Left lung (tissue), 4 donors: ENCODE measurements at regions not wholly inside any gene's neighbourhood (a gene's known extent, or its start where the extent isn't known, plus 50 kb on each side); places are given as distances from the start of the nearest gene placed in this dataset.

Experiments used
- ATAC-seq: fragments of 200-7000 bp; cut with Tn5 transposase; one replicate; pipeline ENCODE4 v1.9.1; 2020; ENCODE audit warnings: moderate library complexity
- DNase-seq, 4 donors: peaks; one replicate each; pipeline ENCODE4 v3.0.0-alpha.2; 2013 to 2020
- H3K27ac ChIP-seq, 2 donors: fragments of 200-600 bp; sonication (generic) in 1 of 2; one replicate each; pipeline versions ENCODE4 v1.5.0 to v1.8.0; 2020 to 2021
- H3K27me3 ChIP-seq, 2 donors: fragments of 200-600 bp; sonication (generic) in 1 of 2; one replicate each; pipeline versions ENCODE4 v1.5.0 to v1.8.0; 2020 to 2021
- H3K36me3 ChIP-seq, 2 donors: fragments of 200-600 bp; sonication (generic) in 1 of 2; one replicate each; pipeline versions ENCODE4 v1.5.0 to v1.8.0; 2020 to 2021
- H3K4me1 ChIP-seq, 2 donors: fragments of 200-600 bp; one replicate each; pipeline ENCODE4 v1.8.0; 2021
- H3K4me3 ChIP-seq, 2 donors: fragments of 200-600 bp; sonication (generic) in 1 of 2; one replicate each; pipeline versions ENCODE4 v1.5.0 to v1.8.0; 2020 to 2021; ENCODE audit warnings: mild to moderate bottlenecking in 1 of 2
- H3K9me3 ChIP-seq, 2 donors: fragments of 200-600 bp; sonication (generic) in 1 of 2; one replicate each; pipeline versions ENCODE4 v1.5.0 to v1.8.0; 2020 to 2021
- CTCF ChIP-seq, 2 donors: fragments of 200-600 bp; sonication (generic) in 1 of 2; IDR thresholded peaks; one replicate each; pipeline versions ENCODE4 v1.5.0 to v1.8.0; 2021; ENCODE audit warnings: antibody characterized with exemption in 2 of 2
- intact Hi-C, 2 donors: fragments of 100-400 bp; cut with DNase I; formaldehyde crosslinking; loops; one replicate each; pipeline versions ENCODE4 v1.11.2 to v1.14.2; 2022
- donor health status: DM: no; HTN: yes; CAD: no.
- donor health status: DM: no; HTN: no; CAD: no.

DNA sequence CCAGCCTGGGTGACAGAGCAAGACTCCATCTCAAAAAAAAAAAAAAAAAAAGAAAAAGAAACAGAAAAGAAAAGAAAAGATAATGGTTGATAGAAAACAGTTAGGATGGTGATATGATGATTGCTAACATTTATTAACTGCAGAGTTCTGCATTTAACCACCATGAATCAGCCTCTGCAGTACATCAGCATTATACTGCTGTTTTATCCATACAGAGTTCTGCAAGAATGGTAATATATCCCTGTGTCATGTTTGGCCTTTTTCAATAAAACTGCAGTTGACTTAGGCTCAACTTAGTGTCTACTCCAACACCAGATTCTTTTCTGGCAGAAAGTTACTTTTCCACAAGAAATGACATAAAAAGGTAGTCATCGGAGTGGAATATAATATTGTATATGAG lies 62.6 kb downstream of the DUSP6 start:
- no peak for TF ChIP-seq CTCF (IDR thresholded peaks at IDR 0.05)
- no peaks in the 10 kb centered on the region for H3K4me1 ChIP-seq
- DNase-seq (no peak), ATAC-seq (no peak)
- no peak overlapping the region for H3K27ac ChIP-seq
- intact Hi-C loops = no loop called here
- H3K9me3 ChIP-seq = no peaks in the 10 kb centered on the region
- H3K4me3 ChIP-seq = no peak overlapping the region
- H3K27me3 ChIP-seq = no peaks in the 10 kb centered on the region
- H3K36me3 ChIP-seq = no peaks in the 10 kb centered on the region

- H3K4me3 ChIP-seq = no peak overlapping the region
- TF ChIP-seq CTCF (IDR thresholded peaks at IDR 0.05) = no peak
- no peaks in the 10 kb centered on the region for H3K36me3 ChIP-seq
- no peaks in the 10 kb centered on the region for H3K4me1 ChIP-seq
- H3K27me3 ChIP-seq = no peaks in the 10 kb centered on the region
- DNase-seq (no peak), ATAC-seq (no peak)
- H3K9me3 ChIP-seq = no peaks in the 10 kb centered on the region
- H3K27ac ChIP-seq = no peak overlapping the region
- intact Hi-C loops = no loop called here
Measured at GRCh38 chr12:89288959-89289358, 63.3 kb downstream of the DUSP6 start.

GRCh38 chr12:89286501-89286900 lies 65.8 kb downstream of the DUSP6 start:
- intact Hi-C loops = no loop called here
- no peak for TF ChIP-seq CTCF (IDR thresholded peaks at IDR 0.05)
- Histone ChIP-seq H3K9me3 (no peaks in the 10 kb centered on the region), H3K4me1 (peaks cover under 1% of the 10 kb centered on the region in 2 donors), H3K27me3 (no peaks in the 10 kb centered on the region), H3K4me3 (no peak overlapping the region), H3K36me3 (no peaks in the 10 kb centered on the region), H3K27ac (no peak overlapping the region)
- no peak for ATAC-seq
- no peak for DNase-seq

GRCh38 chr12:89281539-89281867 lies 70.8 kb downstream of the DUSP6 start:
- Histone ChIP-seq H3K27ac (peak overlapping the region; percentile 9 to 77), H3K27me3 (no peaks in the 10 kb centered on the region), H3K36me3 (no peaks in the 10 kb centered on the region), H3K9me3 (no peaks in the 10 kb centered on the region), H3K4me3 (no peak overlapping the region), H3K4me1 (peaks cover 4 to 13% of the 10 kb centered on the region in 2 donors)
- no peak for DNase-seq
- TF ChIP-seq CTCF (IDR thresholded peaks at IDR 0.05) = no peak
- no peak for ATAC-seq
- intact Hi-C loops = no loop called here

DNA sequence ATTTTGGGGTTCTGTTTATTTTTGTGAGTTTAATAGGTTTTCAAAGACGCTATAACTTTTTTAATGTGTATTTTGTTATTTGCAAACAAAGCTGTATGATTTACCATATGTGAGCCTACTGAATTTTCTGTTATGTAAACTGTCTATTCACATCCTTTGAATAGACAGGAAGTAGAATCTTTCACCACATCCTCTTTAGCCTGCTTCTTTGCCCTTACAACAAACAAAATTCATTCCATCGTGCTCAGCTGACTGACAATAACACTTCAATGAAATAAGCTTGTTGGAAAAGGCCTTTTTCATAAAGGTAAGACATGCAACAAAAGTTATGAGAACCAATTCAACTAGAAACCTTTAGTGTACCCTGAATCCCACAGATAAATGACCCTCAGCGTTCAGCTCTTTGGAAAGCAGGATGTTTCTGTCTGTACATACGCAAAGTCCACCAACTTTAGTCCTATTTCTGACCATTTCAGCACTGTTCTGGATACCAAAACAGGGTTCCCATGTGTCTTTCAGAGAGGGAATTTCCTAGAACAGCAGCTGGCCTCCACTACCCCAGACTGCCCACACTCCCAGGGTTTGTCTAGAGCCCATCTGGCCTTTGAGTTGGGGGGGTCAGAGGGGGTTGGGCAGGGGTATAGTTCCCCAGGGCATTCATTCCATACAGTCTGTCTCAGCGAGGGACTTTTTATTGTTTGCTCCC lies 71.3 kb downstream of the DUSP6 start:
- intact Hi-C loops = no loop called here
- Histone ChIP-seq H3K4me3 (no peak overlapping the region), H3K27ac (peak overlapping the region; percentile 9 to 77), H3K36me3 (no peaks in the 10 kb centered on the region), H3K27me3 (no peaks in the 10 kb centered on the region), H3K4me1 (peaks cover 4 to 13% of the 10 kb centered on the region in 2 donors), H3K9me3 (no peaks in the 10 kb centered on the region)
- no peak for TF ChIP-seq CTCF (IDR thresholded peaks at IDR 0.05)
- DNase-seq = no peak
- no peak for ATAC-seq
